Right atrium auricular region (tissue), 2 donors: ENCODE measurements at regions not wholly inside any gene's neighbourhood (a gene's known extent, or its start where the extent isn't known, plus 50 kb on each side); places are given as distances from the start of the nearest gene placed in this dataset.

Experiments
- DNase-seq: peaks from one replicate; pipeline ENCODE4 v3.0.0-alpha.2; 2019; ENCODE audit warnings: low spot score
- H3K27ac ChIP-seq, 2 donors: fragments of 200-600 bp; sonication (generic); 1 replicate in 1 of 2; 2 replicates in 1 of 2; pipeline ENCODE4 v1.5.1; 2016 to 2019
- H3K27me3 ChIP-seq, 2 donors: fragments of 200-600 bp; sonication (generic); one replicate each; pipeline versions ENCODE4 v1.5.1 to v1.6.0; 2017 to 2019
- H3K36me3 ChIP-seq: fragments of 200-600 bp; sonication (generic); one replicate; pipeline ENCODE4 v1.5.1; 2016
- H3K4me1 ChIP-seq, 2 donors: fragments of 200-600 bp; sonication (generic); one replicate each; pipeline versions ENCODE4 v1.5.1 to v1.6.0; 2017 to 2019
- H3K4me3 ChIP-seq, 2 donors: fragments of 200-600 bp; sonication (generic); 1 replicate in 1 of 2; 2 replicates in 1 of 2; pipeline ENCODE4 v1.5.1; 2017 to 2019; ENCODE audit warnings: mild to moderate bottlenecking in 1 of 2, moderate library complexity in 1 of 2
- H3K9me3 ChIP-seq, 2 donors: fragments of 200-600 bp; sonication (generic); one replicate each; pipeline ENCODE4 v1.5.1; 2019
- CTCF ChIP-seq, 2 donors: fragments of 200-600 bp; sonication (generic); IDR thresholded peaks; one replicate each; pipeline ENCODE4 v1.5.1; 2019; ENCODE audit warnings: antibody characterized with exemption in 2 of 2

GRCh38 chr7:93739424-93739823 is 151.1 kb downstream of the TFPI2 start:
- no peak for DNase-seq
- Histone ChIP-seq H3K36me3 (no peaks in the 10 kb centered on the region), H3K4me3 (no peak overlapping the region), H3K27me3 (no peaks in the 10 kb centered on the region), H3K4me1 (no peaks in the 10 kb centered on the region), H3K27ac (no peak overlapping the region), H3K9me3 (no peaks in the 10 kb centered on the region)
- no peak for TF ChIP-seq CTCF (IDR thresholded peaks at IDR 0.05)

- Histone ChIP-seq H3K4me1 (no peaks in the 10 kb centered on the region), H3K27ac (no peak overlapping the region), H3K27me3 (no peaks in the 10 kb centered on the region), H3K4me3 (no peak overlapping the region), H3K36me3 (no peaks in the 10 kb centered on the region), H3K9me3 (no peaks in the 10 kb centered on the region)
- no peak for TF ChIP-seq CTCF (IDR thresholded peaks at IDR 0.05)
- no peak for DNase-seq
Measured at GRCh38 chr7:93737953-93738352, 152.6 kb downstream of the TFPI2 start.

DNA sequence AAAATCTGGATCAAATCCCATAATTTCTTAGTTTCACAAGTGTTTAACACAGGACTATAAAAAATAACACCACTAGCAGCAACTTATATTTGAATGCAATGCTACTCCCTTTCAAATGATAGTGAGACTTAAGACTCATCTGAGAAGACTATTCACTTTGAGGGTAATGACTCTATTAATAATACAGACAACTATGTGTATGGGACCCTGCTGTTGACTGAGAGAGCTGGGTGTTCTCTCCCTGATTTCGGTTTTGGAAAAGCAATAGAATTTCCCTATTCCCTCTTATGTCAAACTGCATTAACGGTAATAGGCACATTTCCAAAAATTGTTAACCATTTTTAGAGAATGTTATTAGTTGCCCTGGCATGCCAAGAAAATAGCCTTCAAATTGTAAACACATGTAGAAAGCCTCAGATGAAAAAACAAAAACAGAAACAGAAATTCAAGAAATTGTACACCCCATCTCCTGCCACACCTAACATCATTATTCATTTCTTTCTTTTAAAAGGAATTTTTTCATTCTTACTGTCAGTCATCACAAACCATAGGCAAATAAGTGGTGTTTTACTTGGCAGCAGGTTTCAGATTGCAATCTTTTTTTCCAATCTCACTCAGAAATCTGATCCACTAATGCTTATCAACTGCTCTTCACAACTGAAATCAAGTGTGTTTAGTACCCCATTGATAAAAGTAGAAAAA is 153.7 kb downstream of the TFPI2 start:
- H3K9me3 ChIP-seq, result no peaks in the 10 kb centered on the region
- H3K4me1 ChIP-seq, result no peaks in the 10 kb centered on the region
- H3K36me3 ChIP-seq, result no peaks in the 10 kb centered on the region
- H3K4me3 ChIP-seq, result no peak overlapping the region
- no peaks in the 10 kb centered on the region for H3K27me3 ChIP-seq
- DNase-seq, result no peak
- H3K27ac ChIP-seq, result no peak overlapping the region
- no peak for TF ChIP-seq CTCF (IDR thresholded peaks at IDR 0.05)

- H3K4me3 ChIP-seq, result no peak overlapping the region
- TF ChIP-seq CTCF (IDR thresholded peaks at IDR 0.05), result no peak
- H3K4me1 ChIP-seq, result no peaks in the 10 kb centered on the region
- DNase-seq, result no peak
- H3K9me3 ChIP-seq, result no peaks in the 10 kb centered on the region
- H3K27ac ChIP-seq, result no peak overlapping the region
- H3K36me3 ChIP-seq, result no peaks in the 10 kb centered on the region
- H3K27me3 ChIP-seq, result no peaks in the 10 kb centered on the region
Measured at GRCh38 chr7:93728292-93728691, 153.8 kb upstream of the CALCR start.

GRCh38 chr7:93725954-93726353 is 151.4 kb upstream of the CALCR start:
- no peak overlapping the region for H3K27ac ChIP-seq
- no peaks in the 10 kb centered on the region for H3K36me3 ChIP-seq
- no peaks in the 10 kb centered on the region for H3K9me3 ChIP-seq
- H3K27me3 ChIP-seq, result no peaks in the 10 kb centered on the region
- no peak for TF ChIP-seq CTCF (IDR thresholded peaks at IDR 0.05)
- no peak overlapping the region for H3K4me3 ChIP-seq
- DNase-seq, result no peak
- no peaks in the 10 kb centered on the region for H3K4me1 ChIP-seq
